ENCODE measurements at regions not wholly inside any gene's neighbourhood (a gene's known extent, or its start where the extent isn't known, plus 50 kb on each side); places are given as distances from the start of the nearest gene placed in this dataset.

DNA sequence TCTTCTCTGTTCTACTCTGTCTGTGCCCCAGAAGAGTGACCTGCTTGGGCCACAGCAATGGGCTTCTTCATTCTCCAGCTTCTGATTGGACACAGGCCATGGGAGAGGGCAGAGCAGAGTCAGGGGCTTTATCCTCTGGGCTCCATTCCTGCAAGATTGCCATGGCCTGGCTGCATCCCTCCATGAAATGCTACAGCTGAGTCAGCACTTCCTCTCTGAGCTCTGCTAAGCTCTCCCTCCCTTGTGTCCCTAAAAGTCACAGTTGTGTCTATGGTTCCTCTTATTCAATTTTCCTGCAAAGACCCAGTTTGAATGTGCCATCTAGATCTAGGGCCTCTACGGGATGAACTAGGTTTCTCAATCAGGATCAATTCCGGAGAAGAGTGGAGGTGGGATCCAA is 903.8 kb downstream of the TYW1 start:
- no peaks in the 10 kb centered on the region for H3K36me3 ChIP-seq (ENCODE audit: insufficient read depth, low read length)

DNA sequence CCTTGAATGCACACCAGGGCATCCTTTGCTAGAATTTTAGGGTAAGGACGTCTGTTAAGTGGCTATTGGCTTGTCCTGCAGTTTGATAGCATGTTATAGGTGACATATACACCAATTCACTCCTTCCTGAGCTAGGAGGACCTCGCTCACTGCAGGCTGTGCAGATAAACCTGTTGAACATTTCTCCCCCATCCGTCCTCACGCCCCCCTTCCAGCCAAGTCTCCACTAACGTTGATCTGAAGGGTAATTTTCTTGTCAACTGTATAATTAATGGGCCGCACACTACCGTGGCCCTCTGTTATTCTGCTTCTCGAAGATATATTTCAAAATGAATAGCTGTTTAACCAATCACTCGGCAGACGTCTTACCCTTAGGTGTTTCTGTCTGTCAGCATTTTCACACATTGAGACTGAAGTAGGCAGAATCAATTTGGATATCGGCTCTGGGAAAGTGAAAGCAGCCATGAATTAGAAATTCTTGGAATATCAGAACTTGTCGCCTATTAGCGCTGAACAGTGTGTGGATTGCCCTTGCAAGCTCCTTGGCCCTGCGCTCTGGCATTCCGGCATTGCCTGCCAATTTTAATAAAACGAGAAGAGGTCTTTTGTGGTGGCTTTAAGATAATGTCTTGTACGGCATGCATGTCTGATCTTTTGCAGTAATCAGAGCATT is 905.3 kb downstream of the TYW1 start:
- H3K9ac ChIP-seq (ENCODE audit: low read depth, low read length): no peak overlapping the region
- no peaks in the 10 kb centered on the region for H3K4me1 ChIP-seq (ENCODE audit: insufficient read depth, low read length)
- no peak overlapping the region for H2AFZ ChIP-seq (ENCODE audit: low read depth, low read length)
- H3K27me3 ChIP-seq (ENCODE audit: insufficient read depth, low read length, poor library complexity): no peaks in the 10 kb centered on the region
- TF ChIP-seq, protein P1, sequence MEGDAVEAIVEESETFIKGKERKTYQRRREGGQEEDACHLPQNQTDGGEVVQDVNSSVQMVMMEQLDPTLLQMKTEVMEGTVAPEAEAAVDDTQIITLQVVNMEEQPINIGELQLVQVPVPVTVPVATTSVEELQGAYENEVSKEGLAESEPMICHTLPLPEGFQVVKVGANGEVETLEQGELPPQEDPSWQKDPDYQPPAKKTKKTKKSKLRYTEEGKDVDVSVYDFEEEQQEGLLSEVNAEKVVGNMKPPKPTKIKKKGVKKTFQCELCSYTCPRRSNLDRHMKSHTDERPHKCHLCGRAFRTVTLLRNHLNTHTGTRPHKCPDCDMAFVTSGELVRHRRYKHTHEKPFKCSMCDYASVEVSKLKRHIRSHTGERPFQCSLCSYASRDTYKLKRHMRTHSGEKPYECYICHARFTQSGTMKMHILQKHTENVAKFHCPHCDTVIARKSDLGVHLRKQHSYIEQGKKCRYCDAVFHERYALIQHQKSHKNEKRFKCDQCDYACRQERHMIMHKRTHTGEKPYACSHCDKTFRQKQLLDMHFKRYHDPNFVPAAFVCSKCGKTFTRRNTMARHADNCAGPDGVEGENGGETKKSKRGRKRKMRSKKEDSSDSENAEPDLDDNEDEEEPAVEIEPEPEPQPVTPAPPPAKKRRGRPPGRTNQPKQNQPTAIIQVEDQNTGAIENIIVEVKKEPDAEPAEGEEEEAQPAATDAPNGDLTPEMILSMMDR (IDR thresholded peaks at IDR 0.05; ENCODE audit: borderline replicate concordance, extremely low read depth, low read length, poor library complexity, severe bottlenecking): no peak
- no peak for TF ChIP-seq EZH2 (IDR thresholded peaks at IDR 0.05; ENCODE audit: borderline replicate concordance, low read depth, low read length, severe bottlenecking)
- H4K20me1 ChIP-seq (ENCODE audit: insufficient read depth, low read length): no peaks in the 10 kb centered on the region
- DNase-seq (no peak), ATAC-seq (ENCODE audit: insufficient read depth, low read depth) (no peak)
- no peak overlapping the region for H3K4me2 ChIP-seq (ENCODE audit: insufficient read depth, low read length)
- no peaks in the 10 kb centered on the region for H3K36me3 ChIP-seq (ENCODE audit: insufficient read depth, low read length)
- no peak overlapping the region for H3K27ac ChIP-seq (ENCODE audit: low read length)
- no peak overlapping the region for H3K4me3 ChIP-seq (ENCODE audit: low read depth in 1 of 2, low read length in 2 of 2)
- H3K79me2 ChIP-seq (ENCODE audit: insufficient read depth, low read length): no peaks in the 10 kb centered on the region
- no peaks in the 10 kb centered on the region for H3K9me3 ChIP-seq (ENCODE audit: insufficient read depth, low read length, severe bottlenecking)

More for the DNA sequence above, 903.8 kb downstream of the TYW1 start:
- TF ChIP-seq, protein P1 (IDR thresholded peaks at IDR 0.05; ENCODE audit: borderline replicate concordance, extremely low read depth, low read length, poor library complexity, severe bottlenecking): no peak
- no peak for TF ChIP-seq EZH2 (IDR thresholded peaks at IDR 0.05; ENCODE audit: borderline replicate concordance, low read depth, low read length, severe bottlenecking)
- H2AFZ ChIP-seq (ENCODE audit: low read depth, low read length): no peak overlapping the region
- no peaks in the 10 kb centered on the region for H4K20me1 ChIP-seq (ENCODE audit: insufficient read depth, low read length)
- no peaks in the 10 kb centered on the region for H3K9me3 ChIP-seq (ENCODE audit: insufficient read depth, low read length, severe bottlenecking)
- H3K4me3 ChIP-seq (ENCODE audit: low read depth in 1 of 2, low read length in 2 of 2): no peak overlapping the region
- no peaks in the 10 kb centered on the region for H3K27me3 ChIP-seq (ENCODE audit: insufficient read depth, low read length, poor library complexity)
- DNase-seq (no peak), ATAC-seq (ENCODE audit: insufficient read depth, low read depth) (no peak)
- H3K27ac ChIP-seq (ENCODE audit: low read length): no peak overlapping the region
- no peak overlapping the region for H3K4me2 ChIP-seq (ENCODE audit: insufficient read depth, low read length)
- no peaks in the 10 kb centered on the region for H3K79me2 ChIP-seq (ENCODE audit: insufficient read depth, low read length)
- H3K4me1 ChIP-seq (ENCODE audit: insufficient read depth, low read length): no peaks in the 10 kb centered on the region
- H3K9ac ChIP-seq (ENCODE audit: low read depth, low read length): no peak overlapping the region

DNA sequence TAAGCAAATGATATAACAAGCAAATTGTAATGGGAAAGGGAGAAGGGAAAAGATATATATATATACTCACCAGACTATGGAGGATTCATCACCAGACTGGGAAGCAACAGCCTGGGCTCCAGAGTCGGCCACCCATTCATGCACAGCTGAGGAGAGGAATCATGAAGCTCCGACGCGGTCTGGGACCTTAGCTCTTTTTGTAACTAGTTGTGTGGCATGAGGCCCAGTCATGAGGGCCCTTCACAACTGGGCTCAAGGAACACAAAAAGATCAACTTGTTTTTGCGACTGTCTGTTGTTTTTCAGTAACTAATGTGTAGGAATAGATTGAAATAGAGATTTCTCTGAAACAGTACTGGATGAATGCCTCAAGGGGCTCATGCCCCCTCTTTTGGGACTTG is 911.2 kb downstream of the TYW1 start:
- H3K79me2 ChIP-seq (ENCODE audit: insufficient read depth, low read length): no peaks in the 10 kb centered on the region
- DNase-seq (no peak), ATAC-seq (ENCODE audit: insufficient read depth, low read depth) (no peak)
- H3K4me1 ChIP-seq (ENCODE audit: insufficient read depth, low read length): no peaks in the 10 kb centered on the region
- H3K4me3 ChIP-seq (ENCODE audit: low read depth in 1 of 2, low read length in 2 of 2): no peak overlapping the region
- no peak overlapping the region for H3K27ac ChIP-seq (ENCODE audit: low read length)
- H3K9ac ChIP-seq (ENCODE audit: low read depth, low read length): no peak overlapping the region
- H3K36me3 ChIP-seq (ENCODE audit: insufficient read depth, low read length): no peaks in the 10 kb centered on the region
- H3K27me3 ChIP-seq (ENCODE audit: insufficient read depth, low read length, poor library complexity): no peaks in the 10 kb centered on the region
- no peaks in the 10 kb centered on the region for H4K20me1 ChIP-seq (ENCODE audit: insufficient read depth, low read length)
- no peak overlapping the region for H3K4me2 ChIP-seq (ENCODE audit: insufficient read depth, low read length)
- no peaks in the 10 kb centered on the region for H3K9me3 ChIP-seq (ENCODE audit: insufficient read depth, low read length, severe bottlenecking)
- TF ChIP-seq EZH2 (IDR thresholded peaks at IDR 0.05; ENCODE audit: borderline replicate concordance, low read depth, low read length, severe bottlenecking): no peak
- TF ChIP-seq, protein P1 (IDR thresholded peaks at IDR 0.05; ENCODE audit: borderline replicate concordance, extremely low read depth, low read length, poor library complexity, severe bottlenecking): no peak
- no peak overlapping the region for H2AFZ ChIP-seq (ENCODE audit: low read depth, low read length)

Measured in DND-41 (cell line).